Pons (tissue), 1 donor: ENCODE measurements at regions not wholly inside any gene's neighbourhood (a gene's known extent, or its start where the extent isn't known, plus 50 kb on each side); places are given as distances from the start of the nearest gene placed in this dataset.

Experiments used
- DNase-seq: peaks from one replicate; pipeline ENCODE4 v3.0.0-alpha.2; 2016; ENCODE audit warnings: low spot score

GRCh38 chr5:27276119-27276518 is 237.7 kb upstream of the CDH9 start:
- no peak for DNase-seq

GRCh38 chr5:27275345-27275744 is 237.0 kb upstream of the CDH9 start:
- DNase-seq, result no peak

- no peak for DNase-seq
These were observed 231.4 kb upstream of the CDH9 start for GRCh38 chr5:27269766-27270165.

- no peak for DNase-seq
These were observed 228.9 kb upstream of the CDH9 start for GRCh38 chr5:27267209-27267824.

GRCh38 chr5:27266184-27266583 is 227.8 kb upstream of the CDH9 start:
- DNase-seq, result no peak

- DNase-seq, result no peak
These were observed 219.3 kb upstream of the CDH9 start for GRCh38 chr5:27257696-27258095.

- DNase-seq, result no peak
These were observed 214.5 kb upstream of the CDH9 start for GRCh38 chr5:27252911-27253310.

GRCh38 chr5:27242258-27242626 is 203.9 kb upstream of the CDH9 start:
- DNase-seq, result no peak

- DNase-seq, result no peak
These were observed 203.3 kb upstream of the CDH9 start for GRCh38 chr5:27241564-27242257.

GRCh38 chr5:27240791-27241190 is 202.4 kb upstream of the CDH9 start:
- no peak for DNase-seq

- DNase-seq, result no peak
These were observed 196.5 kb upstream of the CDH9 start for GRCh38 chr5:27234916-27235315.

GRCh38 chr5:27221410-27221809 is 183.0 kb upstream of the CDH9 start:
- no peak for DNase-seq

GRCh38 chr5:27220752-27221151 is 182.4 kb upstream of the CDH9 start:
- no peak for DNase-seq

- DNase-seq, result no peak
These were observed 179.6 kb upstream of the CDH9 start for GRCh38 chr5:27217977-27218376.

- no peak for DNase-seq
These were observed 179.0 kb upstream of the CDH9 start for GRCh38 chr5:27217155-27217956.

- no peak for DNase-seq
These were observed 178.1 kb upstream of the CDH9 start for GRCh38 chr5:27216367-27216950.

- no peak for DNase-seq
These were observed 169.7 kb upstream of the CDH9 start for GRCh38 chr5:27208051-27208450.

- DNase-seq, result no peak
These were observed 153.6 kb upstream of the CDH9 start for GRCh38 chr5:27191786-27192510.

- no peak for DNase-seq
These were observed 134.3 kb upstream of the CDH9 start for GRCh38 chr5:27172693-27173092.

GRCh38 chr5:27171761-27172261 is 133.4 kb upstream of the CDH9 start:
- DNase-seq, result no peak

GRCh38 chr5:27158775-27159174 is 120.4 kb upstream of the CDH9 start:
- DNase-seq, result no peak

- no peak for DNase-seq
These were observed 119.8 kb upstream of the CDH9 start for GRCh38 chr5:27158171-27158570.
